ENCODE measurements at regions not wholly inside any gene's neighbourhood (a gene's known extent, or its start where the extent isn't known, plus 50 kb on each side); places are given as distances from the start of the nearest gene placed in this dataset.

- no TSS peak for BruUV-seq (replicated peaks)
- no peaks in the 10 kb centered on the region for H3K36me3 ChIP-seq (ENCODE audit: control insufficient read depth in 2 of 2, insufficient read depth in 2 of 2, low read length in 1 of 2)
- H3K4me2 ChIP-seq (ENCODE audit: control insufficient read depth, insufficient read depth), result no peak overlapping the region
- no peak for TF ChIP-seq ATF7 (IDR thresholded peaks at IDR 0.05; ENCODE audit: low read depth)
- TF ChIP-seq NFYA (IDR thresholded peaks at IDR 0.05; ENCODE audit: borderline replicate concordance, low read depth, low read length), result no peak
- TF ChIP-seq SMAD5 (IDR thresholded peaks at IDR 0.05; ENCODE audit: low read depth), result no peak
- TF ChIP-seq E2F4 (IDR thresholded peaks at IDR 0.05; ENCODE audit: low read depth, low read length), result no peak
- TF ChIP-seq TCF3 (IDR thresholded peaks at IDR 0.05; ENCODE audit: borderline replicate concordance, insufficient read depth, low read depth, low read length), result no peak
- no peak for TF ChIP-seq EGR1 (IDR thresholded peaks at IDR 0.05; ENCODE audit: borderline replicate concordance in 1 of 2, low read depth in 2 of 2, low read length in 2 of 2)
- no peak for TF ChIP-seq CHD2 (IDR thresholded peaks at IDR 0.05; ENCODE audit: borderline replicate concordance, low read depth, low read length)
- H3K27ac ChIP-seq (ENCODE audit: control insufficient read depth, insufficient read depth), result no peak overlapping the region
- DNase-seq (ENCODE audit: low read depth, low spot score) (no peak), ATAC-seq (no peak), FAIRE-seq (no peak)
- no peaks in the 10 kb centered on the region for H3K4me1 ChIP-seq (ENCODE audit: control insufficient read depth, insufficient read depth, low read length)
- intact Hi-C loops (cut with micrococcal nuclease; ENCODE audit: unreplicated experiment), result no loop called here
- no peak overlapping the region for H3K9ac ChIP-seq (ENCODE audit: control insufficient read depth, insufficient read depth, low read length)
- H3K79me2 ChIP-seq (ENCODE audit: control insufficient read depth, insufficient read depth, low read length), result no peaks in the 10 kb centered on the region
- ChIA-PET SMC1A (ENCODE audit: uncharacterized antibody, unreplicated experiment) (no interaction called here), RAD21 (ENCODE audit: unreplicated experiment) (no interaction called here), POLR2A (no interaction called here), CTCF (interaction anchor here (0.6 kb wide), 1 partner anchor 217 kb away, joined by 4 read pairs; no protein-coding TSS in a partner anchor)
- no peaks in the 10 kb centered on the region for H3K27me3 ChIP-seq (replicated peaks in 1 of 2; ENCODE audit: control insufficient read depth in 2 of 2, insufficient read depth in 2 of 2, low read length in 1 of 2)
- H3K4me3 ChIP-seq, result no peak overlapping the region
- no peaks in the 10 kb centered on the region for H3K9me3 ChIP-seq (replicated peaks; ENCODE audit: control insufficient read depth, insufficient read depth, low read length)
- no peak overlapping the region for H2AFZ ChIP-seq (ENCODE audit: control insufficient read depth, low read depth, low read length)
- in situ Hi-C loops (cut with MboI), result no loop called here
- H4K20me1 ChIP-seq (ENCODE audit: control insufficient read depth, insufficient read depth), result no peaks in the 10 kb centered on the region
Measured at GRCh38 chr4:57658673-57659072, 548.5 kb upstream of the IGFBP7 start.

GRCh38 chr4:57658188-57658587, 548.0 kb upstream of the IGFBP7 start:
- ChIA-PET POLR2A (no interaction called here), CTCF (interaction anchor here (0.6 kb wide), 1 partner anchor 216 kb away, joined by 4 read pairs; no protein-coding TSS in a partner anchor), RAD21 (ENCODE audit: unreplicated experiment) (no interaction called here), SMC1A (ENCODE audit: uncharacterized antibody, unreplicated experiment) (no interaction called here)
- no peak overlapping the region for H3K4me2 ChIP-seq (ENCODE audit: control insufficient read depth, insufficient read depth)
- DNase-seq (ENCODE audit: low read depth, low spot score), result no peak
- no peaks in the 10 kb centered on the region for H3K9me3 ChIP-seq (replicated peaks; ENCODE audit: control insufficient read depth, insufficient read depth, low read length)
- TF ChIP-seq TAF1 (IDR thresholded peaks at IDR 0.05; ENCODE audit: borderline replicate concordance, low read depth, low read length), result no peak
- TF ChIP-seq POLR2A (IDR thresholded peaks at IDR 0.05; ENCODE audit: low read depth, low read length), result no peak
- no peak for TF ChIP-seq GATAD2B (conservative IDR thresholded peaks at IDR 0.05; ENCODE audit: low read depth)
- no peak for TF ChIP-seq BCLAF1 (IDR thresholded peaks at IDR 0.05)
- TF ChIP-seq RAD21 (IDR thresholded peaks at IDR 0.05; ENCODE audit: insufficient read depth, low read depth, low read length), result no peak
- TF ChIP-seq PML (IDR thresholded peaks at IDR 0.05; ENCODE audit: low read length), result no peak
- no peak overlapping the region for H2AFZ ChIP-seq (ENCODE audit: control insufficient read depth, low read depth, low read length)
- no peaks in the 10 kb centered on the region for H3K4me1 ChIP-seq (ENCODE audit: control insufficient read depth, insufficient read depth, low read length)
- H3K27ac ChIP-seq (ENCODE audit: control insufficient read depth, insufficient read depth), result no peak overlapping the region
- H3K79me2 ChIP-seq (ENCODE audit: control insufficient read depth, insufficient read depth, low read length), result no peaks in the 10 kb centered on the region
- no peak overlapping the region for H3K9ac ChIP-seq (ENCODE audit: control insufficient read depth, insufficient read depth, low read length)
- H3K4me3 ChIP-seq, result no peak overlapping the region
- no peaks in the 10 kb centered on the region for H4K20me1 ChIP-seq (ENCODE audit: control insufficient read depth, insufficient read depth)
- H3K36me3 ChIP-seq (ENCODE audit: control insufficient read depth in 2 of 2, insufficient read depth in 2 of 2, low read length in 1 of 2), result no peaks in the 10 kb centered on the region
- intact Hi-C loops (cut with micrococcal nuclease; ENCODE audit: unreplicated experiment) (no loop called here), in situ Hi-C loops (cut with MboI) (no loop called here)
- WGBS (ENCODE audit: insufficient coverage, insufficient replicate concordance, low lambda C conversion rate, missing lambda C conversion rate), result 34% methylated on average over 3 of the region's 3 CpGs
- BruUV-seq (replicated peaks), result no TSS peak
- ATAC-seq, result no peak
- no peaks in the 10 kb centered on the region for H3K27me3 ChIP-seq (replicated peaks in 1 of 2; ENCODE audit: control insufficient read depth in 2 of 2, insufficient read depth in 2 of 2, low read length in 1 of 2)
- no peak for FAIRE-seq

Data from GM12878 (cell line).